NCI-H2227 treated with DMSO at 0.1 percent for 48 hours (cell line): ENCODE measurements at regions not wholly inside any gene's neighbourhood (a gene's known extent, or its start where the extent isn't known, plus 50 kb on each side); places are given as distances from the start of the nearest gene placed in this dataset.

Source experiments
- DNase-seq: peaks from one replicate; lab custom pipeline; 2025; lab: John Stamatoyannopoulos, UW

DNA sequence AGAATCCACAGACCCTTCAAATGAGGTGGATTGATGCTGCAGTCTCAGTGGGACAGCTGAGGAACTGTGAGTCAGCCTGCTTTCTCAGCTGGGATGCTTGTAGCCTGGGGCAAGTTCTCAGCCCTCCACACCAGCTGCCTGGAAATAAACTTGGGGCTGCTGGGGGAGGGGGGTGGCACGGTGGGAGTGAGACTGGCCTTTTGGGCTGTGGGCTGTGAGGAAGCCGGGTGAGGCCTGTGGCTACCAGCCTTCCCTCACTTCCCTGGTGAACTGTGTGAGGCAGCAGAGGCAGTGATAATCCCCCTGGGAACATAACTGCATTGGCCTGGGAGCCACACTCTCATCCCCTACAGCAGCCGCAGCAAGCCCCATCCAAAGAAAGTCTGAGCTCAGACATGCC lies 114.5 kb upstream of the GUCY1A1 start:
- no peak for DNase-seq

DNA sequence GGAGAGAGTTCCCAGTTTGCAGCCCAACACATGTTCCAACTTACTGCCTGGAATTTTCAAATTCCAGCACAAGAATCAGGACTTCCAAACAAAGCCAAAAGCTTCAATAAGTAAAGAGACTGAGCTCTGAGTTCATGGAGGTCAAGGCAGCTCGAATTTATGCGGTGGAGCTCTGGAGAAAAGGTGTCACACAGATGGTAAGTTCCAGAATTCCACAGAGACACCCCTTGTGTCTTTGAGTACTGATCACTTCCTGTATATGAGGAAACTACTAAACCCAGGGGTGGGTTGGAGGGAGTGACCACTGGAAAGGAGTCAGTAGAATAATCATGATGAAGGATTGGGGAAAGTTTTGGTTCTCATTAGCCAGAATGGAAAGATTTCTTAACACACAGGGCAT lies 118.5 kb upstream of the GUCY1A1 start:
- no peak for DNase-seq

DNA sequence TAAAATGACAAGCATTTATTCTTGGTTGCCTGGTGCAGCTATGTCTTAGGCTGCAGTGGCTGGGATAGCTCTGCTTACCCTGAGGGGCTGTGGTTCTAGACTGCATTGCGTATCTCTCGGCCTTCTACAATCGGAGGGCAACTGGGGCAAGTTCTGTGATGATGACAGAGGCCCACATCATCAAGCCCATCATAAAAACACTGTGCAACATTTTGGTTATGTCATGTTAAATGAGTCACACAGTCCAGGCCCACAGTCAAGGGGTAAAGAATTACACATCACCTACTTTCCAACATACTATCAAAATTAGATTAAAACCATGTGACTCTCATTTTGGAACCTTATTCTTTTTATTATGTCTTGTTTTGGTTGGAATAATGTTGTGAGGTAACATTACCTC lies 120.2 kb upstream of the GUCY1A1 start:
- no peak for DNase-seq

DNA sequence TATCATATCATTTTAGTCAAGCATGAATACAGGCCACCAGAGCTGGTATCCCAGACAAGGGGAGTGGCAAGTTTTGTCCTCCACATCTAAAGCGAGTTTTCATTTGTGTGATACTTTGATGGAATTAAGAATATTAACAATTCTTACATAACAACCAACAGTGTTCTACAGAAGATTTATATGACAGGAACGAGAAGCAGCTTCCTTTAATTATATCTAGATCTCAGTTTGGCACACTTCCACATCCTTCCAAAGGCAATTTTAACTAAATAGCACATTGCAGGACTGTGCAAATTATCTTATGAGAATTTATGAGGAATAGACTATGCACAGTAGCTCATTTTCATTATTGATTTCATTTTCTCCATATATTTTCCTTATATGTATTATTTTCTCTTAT lies 121.2 kb upstream of the GUCY1A1 start:
- no peak for DNase-seq

DNA sequence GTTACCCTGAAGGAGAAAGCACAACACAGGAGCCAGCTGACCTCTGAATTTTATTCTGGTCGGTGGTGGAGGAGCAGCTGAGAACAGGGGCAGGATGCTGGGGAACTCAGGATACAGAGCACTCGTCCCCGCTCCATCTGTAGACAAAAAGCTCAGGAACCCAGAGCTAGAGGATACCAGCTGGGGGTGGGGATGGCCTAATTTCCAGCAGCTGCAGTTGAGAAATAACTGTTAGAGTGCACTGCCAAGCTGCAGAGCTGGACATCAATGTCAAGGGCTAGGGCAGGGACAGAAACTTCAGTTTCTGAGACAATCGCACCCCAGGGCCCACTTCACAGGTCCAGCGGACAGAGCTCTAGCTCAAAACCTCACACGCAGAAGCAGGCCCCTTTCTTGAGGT lies 122.1 kb upstream of the GUCY1A1 start:
- no peak for DNase-seq

DNA sequence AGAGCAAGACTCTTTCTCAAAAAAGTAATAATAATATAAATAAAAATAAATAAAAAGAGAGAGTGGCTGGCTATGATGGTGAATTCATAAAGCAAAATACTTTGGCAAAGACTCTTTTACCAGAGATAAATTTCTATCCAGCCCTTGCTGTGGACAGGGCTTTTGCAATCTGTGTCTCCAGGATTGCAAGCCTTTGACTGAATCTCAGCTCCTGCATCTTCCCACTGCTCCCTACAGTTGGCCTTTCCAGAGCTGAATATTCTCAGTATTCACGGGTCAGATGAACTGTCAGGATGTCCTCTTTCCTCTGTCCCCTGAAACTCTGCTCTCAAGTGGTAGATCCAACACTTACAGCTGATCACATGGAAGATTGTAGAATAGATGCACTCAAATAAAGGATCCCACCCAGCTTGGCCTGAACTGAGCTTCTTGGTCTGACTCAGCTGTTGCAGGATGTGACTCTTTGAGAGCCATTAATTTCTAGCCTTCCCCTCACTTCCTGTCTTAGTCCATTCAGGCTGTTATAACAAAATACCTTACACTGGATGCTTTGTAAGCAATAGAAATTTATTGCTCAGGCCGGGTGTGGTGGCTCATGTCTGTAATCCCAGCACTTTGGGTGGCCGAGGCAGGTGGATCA lies 123.4 kb upstream of the GUCY1A1 start:
- DNase-seq: no peak

DNA sequence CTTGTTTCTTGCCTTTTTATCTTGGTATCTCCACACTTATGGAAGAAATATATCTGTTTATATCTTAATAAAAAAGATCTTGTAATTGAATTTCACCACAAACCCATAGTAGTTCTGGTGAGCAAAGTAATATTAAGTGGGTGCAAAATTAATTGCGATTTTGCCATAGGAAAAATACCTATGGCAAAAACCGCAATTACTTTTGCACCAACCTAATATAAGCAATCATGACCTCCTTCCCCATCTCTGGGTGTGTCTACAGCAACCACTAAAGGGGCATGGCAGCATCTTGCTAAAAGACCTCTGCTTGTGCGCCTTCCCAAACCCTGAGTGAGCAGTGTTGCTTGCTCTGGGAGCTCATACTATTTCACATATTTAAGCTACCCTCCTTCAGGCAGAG lies 124.2 kb upstream of the GUCY1A1 start:
- DNase-seq: no peak

DNA sequence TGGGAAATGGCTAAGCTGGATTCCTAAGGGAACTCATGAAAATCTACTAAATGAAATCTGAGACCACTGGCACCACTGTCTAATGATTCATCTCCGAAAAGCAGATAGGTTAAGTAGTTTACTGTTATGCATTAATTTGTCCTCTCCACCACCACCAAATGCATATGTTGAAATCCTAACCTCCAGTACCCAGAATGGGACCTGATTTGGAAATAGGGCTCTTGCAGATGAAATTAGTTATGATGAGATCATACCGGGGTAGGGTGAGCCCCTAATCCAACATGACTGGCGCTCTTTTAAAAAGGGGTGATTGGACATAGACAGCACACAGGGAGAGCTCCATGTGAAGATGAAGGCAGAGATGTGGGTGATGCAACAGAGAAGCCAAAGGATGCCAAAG lies 124.9 kb upstream of the GUCY1A1 start:
- no peak for DNase-seq

DNA sequence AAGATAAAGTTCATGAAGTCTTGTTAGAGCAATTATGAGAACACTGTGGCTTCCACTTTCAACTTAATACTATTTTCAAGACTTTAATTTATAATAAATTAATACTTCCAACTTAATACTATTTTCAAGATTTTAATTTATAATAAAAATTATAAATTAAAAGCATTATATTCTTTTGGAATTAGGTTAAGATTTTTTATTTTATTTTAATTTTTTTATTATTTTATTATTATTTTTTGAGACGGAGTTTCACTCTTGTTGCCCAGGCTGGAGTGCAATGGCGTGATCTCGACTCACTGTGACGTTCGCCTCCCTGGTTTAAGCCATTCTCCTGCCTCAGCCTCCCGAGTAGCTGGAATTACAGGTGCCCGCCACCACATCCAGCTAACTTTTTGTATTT lies 126.0 kb upstream of the GUCY1A1 start:
- DNase-seq: no peak

DNA sequence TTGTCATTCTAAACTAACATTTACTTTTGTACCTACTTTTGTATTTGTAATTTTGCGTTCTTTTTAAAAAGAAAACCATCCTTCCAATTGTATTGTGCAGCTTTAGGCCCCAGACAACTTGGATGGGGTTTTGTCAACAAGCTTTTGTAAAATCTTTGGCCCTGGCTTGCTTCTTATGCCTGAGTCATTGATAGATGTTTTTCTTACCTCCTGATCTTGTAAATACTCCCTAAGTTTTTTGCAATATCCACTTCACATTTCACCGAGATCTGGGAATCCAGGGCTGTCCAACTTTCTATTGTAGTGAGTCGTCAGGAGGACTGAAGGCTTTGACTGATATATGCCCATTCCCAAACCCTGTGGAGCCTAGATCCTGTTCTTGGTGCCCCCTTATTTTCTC lies 126.9 kb upstream of the GUCY1A1 start:
- no peak for DNase-seq

DNA sequence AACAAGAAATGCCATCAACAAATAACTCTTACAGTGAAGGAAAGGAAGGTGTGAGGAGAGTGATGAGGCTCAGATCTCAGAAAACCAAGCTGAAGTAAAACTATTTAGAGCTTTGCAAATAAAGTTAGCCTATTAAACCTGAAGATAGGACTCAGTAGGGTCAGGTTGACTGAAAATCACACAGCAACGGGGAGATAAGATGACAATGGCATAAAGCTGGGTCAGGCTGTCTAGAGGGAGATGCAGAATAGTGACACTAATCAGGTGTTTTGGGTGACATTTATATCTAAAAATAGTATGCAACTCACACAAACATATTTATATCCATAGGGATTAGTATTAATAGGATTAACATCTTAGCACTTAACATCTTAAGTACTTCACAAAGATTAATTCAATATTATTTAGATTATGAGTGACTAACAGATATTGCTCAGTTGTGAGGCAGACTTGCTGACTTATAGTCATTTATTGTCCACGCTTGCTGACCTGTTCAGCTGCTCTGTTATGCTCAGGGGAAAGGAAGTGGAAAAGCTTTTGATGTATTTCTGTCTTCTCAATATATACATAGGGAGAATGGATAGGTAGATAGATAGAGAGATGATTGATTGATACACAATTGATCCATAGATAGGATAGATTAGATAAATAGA lies 130.7 kb upstream of the GUCY1A1 start:
- no peak for DNase-seq

DNA sequence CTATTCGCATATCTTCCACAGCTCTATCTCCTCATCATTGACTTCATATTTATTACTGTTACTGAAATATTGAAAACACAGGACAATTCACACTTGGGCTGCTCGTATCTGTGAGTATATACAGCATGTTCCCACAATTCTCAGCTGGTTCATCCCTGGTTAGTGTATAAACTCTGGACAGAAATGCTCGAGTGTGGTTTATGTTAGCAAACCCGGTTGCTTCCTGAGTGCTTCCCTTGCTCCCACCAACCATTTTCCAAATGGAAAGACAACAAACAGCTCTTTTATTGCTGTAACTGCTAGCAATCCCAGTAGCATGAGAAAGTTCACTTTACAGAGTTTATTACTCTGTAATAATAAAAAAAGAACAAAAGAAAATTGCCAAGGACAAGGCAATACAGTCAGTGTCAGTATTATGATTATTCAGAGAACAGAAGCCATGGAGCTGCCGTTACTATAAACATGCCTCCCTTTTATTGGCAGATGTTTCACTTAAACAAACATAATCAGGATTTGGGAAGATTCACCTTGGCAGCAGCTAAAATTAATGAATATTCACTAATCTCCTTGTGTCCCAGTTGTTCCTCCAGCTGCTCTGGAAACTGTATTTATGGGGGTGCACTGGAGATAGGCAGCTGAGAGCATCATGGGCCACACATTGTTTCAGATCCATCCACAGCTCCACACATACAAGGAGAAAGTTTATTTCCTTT lies 134.1 kb upstream of the GUCY1A1 start:
- no peak for DNase-seq

DNA sequence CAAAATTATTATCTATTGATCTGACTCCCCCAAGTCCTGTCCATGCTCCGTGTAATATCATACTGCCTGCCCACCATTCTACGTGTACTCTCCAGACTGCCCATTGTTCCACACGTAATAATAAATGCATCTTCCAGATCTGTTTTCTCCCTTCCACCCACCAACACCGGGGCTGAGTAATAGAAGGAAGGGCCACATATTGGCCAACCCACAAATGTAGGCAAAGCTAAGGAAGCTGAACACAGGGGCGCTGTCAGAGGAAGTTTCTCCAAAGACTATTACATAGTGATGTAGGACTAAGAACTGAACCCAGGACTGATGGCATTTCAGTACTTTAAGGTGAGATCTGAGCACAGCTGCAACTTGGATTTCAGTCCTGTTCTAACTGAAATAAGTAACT lies 135.8 kb upstream of the GUCY1A1 start:
- no peak for DNase-seq

DNA sequence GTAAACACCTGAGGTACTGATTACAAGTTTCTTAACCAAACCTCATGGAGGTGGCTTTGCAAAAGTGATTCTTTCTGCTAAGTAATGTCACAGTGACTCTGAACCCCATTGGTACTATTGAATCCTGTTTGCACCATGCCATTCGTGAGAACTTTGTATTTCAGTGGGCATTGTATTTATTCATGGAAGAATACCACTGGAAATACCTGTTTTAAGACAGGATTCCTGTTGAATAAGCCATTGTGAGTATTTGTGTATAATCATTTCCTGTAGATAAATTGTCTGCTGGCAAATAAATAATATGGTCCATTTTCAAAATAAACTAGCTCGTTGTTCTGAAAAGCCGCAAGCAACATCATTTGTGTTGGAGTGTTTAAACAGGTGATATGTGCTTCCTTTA lies 136.4 kb upstream of the GUCY1A1 start:
- DNase-seq: no peak

DNA sequence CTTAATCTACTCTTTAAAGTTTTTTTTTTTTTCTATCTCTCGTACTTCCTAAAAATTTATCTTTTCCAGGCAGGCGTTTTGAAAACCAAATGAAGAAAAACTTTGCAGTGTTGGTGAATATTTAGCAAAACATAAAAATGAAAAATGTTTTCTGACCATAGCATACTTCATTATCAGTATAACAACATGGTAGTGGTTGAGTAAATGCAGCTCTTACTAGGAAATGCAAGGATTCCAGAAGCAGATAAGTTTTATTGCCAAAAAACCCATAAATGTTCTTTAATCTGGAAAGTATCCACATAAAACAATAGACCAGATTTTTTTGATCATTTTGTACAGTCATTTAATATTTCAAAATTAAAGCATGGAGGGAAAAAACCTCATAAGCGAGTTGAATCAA lies 136.9 kb upstream of the GUCY1A1 start:
- DNase-seq: no peak

DNA sequence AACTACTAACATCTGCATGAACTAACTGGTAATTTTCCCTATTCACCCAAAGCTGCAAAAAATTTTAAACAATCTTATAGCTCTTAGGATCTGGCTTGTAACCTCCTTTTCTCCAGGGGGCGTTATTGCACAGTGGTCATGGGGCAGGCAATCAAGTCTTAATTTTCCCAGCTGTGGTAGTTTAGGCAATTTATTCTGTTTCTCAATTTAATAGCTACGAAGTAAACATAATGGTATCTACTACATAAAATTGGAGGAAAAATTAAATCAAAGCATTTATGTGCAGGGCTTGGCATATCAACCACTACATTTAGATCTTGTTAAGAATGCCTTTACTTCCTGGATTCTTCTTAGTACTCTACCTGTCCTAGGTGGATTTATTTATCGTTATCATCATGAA lies 137.4 kb upstream of the GUCY1A1 start:
- DNase-seq: no peak

DNA sequence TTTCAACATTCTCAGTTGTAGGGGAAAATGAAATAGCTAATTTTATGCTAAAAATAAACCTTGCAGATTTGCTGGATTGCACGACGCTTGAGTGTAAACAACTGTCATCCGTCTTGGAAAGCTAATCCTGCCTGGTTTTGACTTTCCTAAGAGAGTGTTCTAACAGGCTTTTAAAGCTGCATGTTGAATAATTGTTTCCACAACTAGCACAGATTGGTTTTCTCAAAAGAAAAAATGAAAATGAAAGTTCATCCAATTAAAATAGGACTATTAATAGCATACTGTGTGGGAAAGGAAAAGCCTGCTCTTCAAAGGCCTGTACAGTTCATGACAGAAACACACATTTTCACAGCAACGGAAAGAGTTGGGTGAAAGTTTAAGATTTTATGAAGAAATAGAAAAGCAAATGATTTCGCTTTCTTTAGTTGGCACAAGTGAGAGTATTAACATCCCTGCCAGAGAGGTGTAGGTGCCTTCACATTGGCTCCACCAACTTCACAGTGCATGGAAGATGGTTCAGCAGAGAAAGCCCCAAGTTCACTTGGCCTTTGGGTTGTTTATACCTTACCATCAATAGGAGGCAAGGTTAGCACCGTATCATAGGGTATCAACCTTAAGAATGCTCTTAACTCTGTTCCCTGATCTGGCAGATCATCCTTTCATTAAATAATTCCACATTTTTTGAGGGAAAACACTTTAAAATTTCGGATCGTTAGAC lies 140.0 kb upstream of the GUCY1A1 start:
- DNase-seq: no peak

DNA sequence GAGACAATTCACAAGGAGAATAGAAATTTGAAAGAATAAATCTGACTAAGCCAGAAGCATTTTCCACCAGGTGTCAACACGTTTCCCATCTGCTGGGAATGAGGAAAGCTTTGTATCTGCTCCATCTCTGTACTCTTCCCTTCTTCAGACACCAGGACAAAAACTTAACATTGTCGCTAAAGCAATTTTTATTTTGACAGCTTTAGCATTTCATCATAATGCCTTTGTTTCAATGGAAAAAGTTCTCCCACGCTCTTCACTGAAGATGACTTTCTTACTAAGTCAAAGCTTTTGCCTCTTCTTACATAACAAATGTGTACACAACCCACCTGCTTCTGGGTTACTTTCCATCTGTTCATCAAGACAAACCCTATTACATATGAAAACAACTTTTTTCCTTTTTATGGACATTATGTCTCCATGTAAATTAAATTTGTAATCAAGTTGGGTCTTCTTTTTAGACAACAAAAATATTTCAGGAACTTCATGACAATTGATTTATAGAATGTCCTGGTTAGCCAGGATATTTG lies 141.7 kb upstream of the GUCY1A1 start:
- no peak for DNase-seq

DNA sequence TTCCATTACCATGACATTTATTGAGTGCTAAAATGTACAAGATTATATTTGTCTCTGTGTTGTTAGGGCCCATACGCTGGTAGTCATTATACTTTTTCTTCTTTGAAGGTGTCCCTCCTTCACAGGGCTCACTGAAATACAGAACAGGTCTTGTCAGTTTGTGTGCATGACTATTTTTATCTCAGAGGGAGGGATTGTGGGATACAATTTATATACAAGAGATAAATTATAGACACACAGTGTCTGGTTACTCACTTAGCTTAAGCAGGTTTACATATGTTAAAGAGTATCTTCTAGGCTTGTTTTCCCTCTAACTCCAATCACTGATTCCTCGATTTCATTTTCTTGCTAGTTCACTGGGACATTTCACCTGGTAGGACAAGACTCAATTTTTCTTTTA lies 143.3 kb upstream of the GUCY1A1 start:
- no peak for DNase-seq

DNA sequence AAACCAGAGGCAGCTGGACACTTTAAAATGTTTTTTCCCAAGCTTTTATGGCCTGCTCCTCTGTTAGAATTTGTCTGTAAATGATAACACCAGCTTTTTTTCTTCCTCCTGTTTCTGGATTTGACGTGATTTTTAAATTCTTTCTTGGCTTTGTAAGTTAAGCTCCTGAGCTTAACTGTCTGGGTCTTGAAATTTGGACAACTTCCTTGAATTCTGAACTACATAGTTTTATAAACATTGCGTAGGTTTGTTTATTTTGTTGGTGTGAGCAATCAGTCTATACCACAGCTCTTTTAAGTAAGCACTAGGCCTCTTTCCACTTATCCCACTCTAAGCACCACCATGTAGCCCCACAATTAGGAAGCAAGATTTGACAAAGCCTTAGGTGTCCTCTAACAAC lies 144.4 kb upstream of the GUCY1A1 start:
- DNase-seq: no peak

DNA sequence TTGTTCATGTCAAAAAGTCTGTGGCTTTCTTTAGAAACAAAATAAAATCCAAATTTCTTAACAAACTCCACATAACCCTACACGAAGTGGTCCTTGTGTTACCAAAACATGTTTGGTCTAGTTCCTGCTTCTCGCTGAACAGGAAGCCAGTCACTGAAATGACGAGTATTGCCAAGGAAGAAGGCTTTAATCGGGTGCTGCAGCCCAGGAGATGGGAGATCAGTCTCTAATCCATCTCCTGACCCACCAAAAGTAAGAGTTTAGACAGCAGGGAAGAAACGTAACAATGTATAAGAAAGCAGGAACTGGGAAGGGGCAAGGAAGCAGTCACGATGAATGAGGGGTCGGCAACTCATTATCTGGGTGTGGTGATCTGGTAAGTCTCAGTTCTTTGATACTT lies 144.6 kb upstream of the MAP9 start:
- no peak for DNase-seq

DNA sequence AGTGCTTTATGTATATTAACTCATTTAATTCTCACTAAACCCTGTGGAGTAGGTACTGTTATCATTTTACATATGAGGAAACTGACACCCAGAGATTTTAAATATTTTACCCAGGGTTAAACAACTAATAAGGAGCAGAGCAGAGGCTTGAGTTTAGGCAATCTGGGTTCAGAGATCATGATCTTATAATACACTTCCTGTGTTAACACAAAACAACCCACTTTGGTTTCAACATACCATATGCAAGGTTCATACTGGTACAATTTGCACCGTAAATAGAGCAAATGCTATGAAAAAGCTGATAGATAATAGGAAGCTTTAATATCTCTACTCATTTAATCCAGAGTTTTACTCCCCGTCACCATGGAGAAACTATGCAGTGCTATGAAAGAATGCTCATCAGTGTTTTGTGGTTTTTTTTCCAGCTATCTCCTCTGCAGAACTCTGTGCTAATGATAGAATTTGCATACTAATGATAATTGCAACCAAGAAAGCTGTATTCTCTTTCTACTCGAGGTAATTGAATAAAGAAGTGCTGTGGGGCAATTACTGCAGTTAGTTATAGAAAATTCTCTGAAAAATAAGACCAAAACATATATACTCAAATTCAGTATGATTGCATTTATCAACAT lies 138.8 kb upstream of the MAP9 start:
- no peak for DNase-seq
